A549 (cell line): ENCODE measurements at regions not wholly inside any gene's neighbourhood (a gene's known extent, or its start where the extent isn't known, plus 50 kb on each side); places are given as distances from the start of the nearest gene placed in this dataset.

Source experiments
- ATAC-seq, 2 experiments: fragments of 200-7000 bp in 1 of 2; fragments of >200 bp in 1 of 2; cut with Nextera tagmentation in 1 of 2; cut with Tn5 transposase in 1 of 2; 3 replicates each; pipeline versions ENCODE4 v1.8.0 to v1.9.1; 2018 to 2020; ENCODE audit warnings: mild to moderate bottlenecking in 1 of 2, moderate library complexity in 1 of 2
- CTCF ChIA-PET: fragments of 300-600 bp; sonication (Branson Sonifier 250); formaldehyde crosslinking; extraction: SDS; loops from one replicate; lab custom pipeline; 2021; ENCODE audit warnings: antibody characterized with exemption, inconsistent platforms; lab: Yijun Ruan, JAX
- POLR2A ChIA-PET: fragments of 350-600 bp; formaldehyde crosslinking; extraction: SDS; loops from one replicate; lab custom pipeline; 2021; ENCODE audit warnings: antibody characterized with exemption, inconsistent platforms; lab: Yijun Ruan, JAX
- DNase-seq, 2 experiments: peaks; one replicate each; pipeline versions ENCODE4 v3.0.0 to v3.0.0-alpha.2; 2011 to 2016; ENCODE audit warnings: low read depth in 1 of 2, low spot score in 1 of 2
- FAIRE-seq: peaks from 2 replicates; lab custom pipeline; 2011; peaks lifted over from hg19 to GRCh38; lab: Jason Lieb, UNC
- H3K27ac ChIP-seq, 2 experiments: fragments of >200 bp; sonication (Bioruptor Twin); formaldehyde crosslinking; 3 replicates each; pipeline ENCODE4 v1.5.1; 2016 to 2017
- H3K4me1 ChIP-seq: fragments of >200 bp; sonication (Bioruptor Twin); formaldehyde crosslinking; 3 replicates; pipeline ENCODE4 v1.6.1; 2016
- H3K4me2 ChIP-seq: fragments of >200 bp; sonication (Bioruptor Twin); formaldehyde crosslinking; 3 replicates; pipeline ENCODE4 v1.6.1; 2016
- H3K4me3 ChIP-seq: fragments of >200 bp; sonication (Bioruptor Twin); formaldehyde crosslinking; 3 replicates; pipeline ENCODE4 v1.5.1; 2016
- H3K9me3 ChIP-seq: fragments of >200 bp; sonication (Bioruptor Twin); formaldehyde crosslinking; 3 replicates; pipeline ENCODE4 v1.6.1; 2016
- BHLHE40 ChIP-seq: IDR thresholded peaks from 2 replicates; pipeline ENCODE4 v1.6.1; 2012; ENCODE audit warnings: low read depth, low read length, inconsistent platforms
- CEBPB ChIP-seq, 2 experiments: fragments of >200 bp in 1 of 2; sonication (Bioruptor Twin) in 1 of 2; formaldehyde crosslinking in 1 of 2; IDR thresholded peaks; 2 replicates each; pipeline ENCODE4 v1.6.1; 2012 to 2016
- EHF ChIP-seq: fragments of 250-450 bp; sonication (Bioruptor Pico); IDR thresholded peaks from 2 replicates; pipeline ENCODE4 v1.5.0; 2020; ENCODE audit warnings: mild to moderate bottlenecking
- EHMT2 ChIP-seq: fragments of 200-600 bp; sonication (generic); IDR thresholded peaks from 2 replicates; pipeline ENCODE4 v1.6.1; 2016; ENCODE audit warnings: antibody characterized with exemption, low read depth, mild to moderate bottlenecking, moderate library complexity
- EP300 ChIP-seq, 2 experiments: fragments of >200 bp; sonication (Bioruptor Twin); formaldehyde crosslinking; IDR thresholded peaks; 2 replicates in 1 of 2; 3 replicates in 1 of 2; pipeline ENCODE4 v1.6.1; 2016 to 2017
- FOSL2 ChIP-seq, 2 experiments: fragments of 450-650 bp in 1 of 2; fragments of >200 bp in 1 of 2; sonication (Bioruptor Twin) in 1 of 2; formaldehyde crosslinking; IDR thresholded peaks; 2 replicates each; pipeline versions ENCODE4 v1.5.0 to v1.6.1; 2016 to 2020; ENCODE audit warnings: mild to moderate bottlenecking in 1 of 2, moderate library complexity in 1 of 2
- GATA3 ChIP-seq: IDR thresholded peaks from 2 replicates; pipeline ENCODE4 v1.6.1; 2012; ENCODE audit warnings: borderline replicate concordance
- HOXB13 ChIP-seq: fragments of 250-450 bp; sonication (Bioruptor Pico); IDR thresholded peaks from 2 replicates; pipeline ENCODE4 v1.5.0; 2020; ENCODE audit warnings: low read depth, mild to moderate bottlenecking, moderate library complexity
- KDM1A ChIP-seq: fragments of 200-600 bp; sonication (generic); IDR thresholded peaks from 2 replicates; pipeline ENCODE4 v1.6.1; 2016; ENCODE audit warnings: low read depth, mild to moderate bottlenecking
- POLR2AphosphoS2 ChIP-seq: conservative IDR thresholded peaks from 2 replicates; pipeline ENCODE4 v1.6.1; 2012; ENCODE audit warnings: low read length, improper control_type of control experiment, inconsistent platforms
- RARB ChIP-seq: fragments of 250-450 bp; sonication (Bioruptor Pico); IDR thresholded peaks from 2 replicates; pipeline ENCODE4 v1.8.0; 2021; ENCODE audit warnings: mild to moderate bottlenecking, moderate library complexity
- RFX5 ChIP-seq: fragments of 450-650 bp; IDR thresholded peaks from 2 replicates; pipeline ENCODE4 v1.7.1; 2014; ENCODE audit warnings: antibody characterized with exemption, mild to moderate bottlenecking, moderate library complexity
- TFCP2L1 ChIP-seq: fragments of 250-450 bp; sonication (Bioruptor Pico); IDR thresholded peaks from 2 replicates; pipeline ENCODE4 v1.5.0; 2021; ENCODE audit warnings: mild to moderate bottlenecking
- ZFP36 ChIP-seq: fragments of 450-650 bp; IDR thresholded peaks from 2 replicates; pipeline ENCODE4 v1.6.1; 2014; ENCODE audit warnings: borderline replicate concordance; ENCODE audit not compliant: partially characterized antibody
- ZNF302 ChIP-seq: fragments of 250-450 bp; sonication (Bioruptor Pico); IDR thresholded peaks from 2 replicates; pipeline ENCODE4 v1.9.0; 2021; ENCODE audit warnings: inconsistent platforms, mild to moderate bottlenecking, moderate library complexity
- WGBS: methylation state at CpG from one replicate; pipeline ENCODE4 v1.1.6; 2017; ENCODE audit errors: missing lambda C conversion rate; 5-methylcytosine and 5-hydroxymethylcytosine counted together
- TF ChIP-seq, protein P1 (sequence below): fragments of >200 bp; sonication (Bioruptor Twin); formaldehyde crosslinking; IDR thresholded peaks from 2 replicates; pipeline ENCODE4 v1.6.1; 2016
- TF ChIP-seq, protein P2 (sequence below): fragments of >200 bp; sonication (Bioruptor Twin); formaldehyde crosslinking; IDR thresholded peaks from 3 replicates; pipeline ENCODE4 v1.5.1; 2016
- TF ChIP-seq, protein P3 (sequence below): fragments of >200 bp; sonication (Bioruptor Twin); formaldehyde crosslinking; IDR thresholded peaks from 3 replicates; pipeline ENCODE4 v1.6.1; 2016

DNA sequence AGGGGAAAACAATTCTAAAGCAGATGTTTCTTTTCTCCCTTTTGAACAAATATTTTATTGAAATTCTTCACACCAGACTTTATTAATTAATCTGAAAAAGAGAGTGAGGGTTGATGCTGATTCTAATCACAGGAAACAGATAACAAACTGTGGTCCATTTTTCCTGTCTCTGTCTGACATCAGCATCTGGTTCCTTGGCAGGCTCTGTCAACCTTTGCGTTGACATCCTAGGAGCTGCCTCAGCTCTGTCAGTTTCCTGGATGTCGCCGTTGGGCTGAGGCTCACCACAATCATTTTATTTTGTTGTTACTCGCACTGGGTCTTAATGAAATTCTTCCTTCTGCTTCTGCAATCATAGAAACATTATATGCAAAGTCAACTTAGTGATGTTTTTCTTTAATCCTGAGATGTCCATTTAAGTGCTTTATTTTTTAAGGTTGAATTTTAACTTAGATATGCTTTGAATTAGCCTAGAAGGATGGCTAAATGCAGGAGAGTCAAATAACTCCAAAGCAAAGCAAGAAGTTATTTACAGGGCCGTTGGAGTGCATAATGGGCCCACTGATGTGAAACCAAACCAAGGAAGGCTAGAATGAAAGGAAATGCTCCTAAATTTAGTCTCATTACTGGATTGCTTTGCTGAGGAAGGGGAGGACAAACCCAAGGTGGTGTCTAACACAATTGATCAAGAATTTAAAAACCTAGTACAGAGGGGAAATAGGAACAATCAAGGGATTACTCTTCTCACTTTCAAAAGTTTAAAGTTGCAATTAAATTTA, 542.4 kb downstream of the FLRT2 start:
- Histone ChIP-seq H3K4me2 (no peak overlapping the region), H3K4me3 (no peak overlapping the region), H3K4me1 (no peaks in the 10 kb centered on the region), H3K9me3 (no peaks in the 10 kb centered on the region), H3K27ac (no peak overlapping the region)
- no peak for ATAC-seq
- CTCF ChIA-PET: no interaction called here
- POLR2A ChIA-PET: no interaction called here
- FAIRE-seq: no peak
- 7% methylated on average over 5 of the region's 5 CpGs for WGBS
- no peak for DNase-seq
- TF ChIP-seq FOSL2 (IDR thresholded peaks at IDR 0.05) (no peak), FOSL2 (CRISPR knock-in tag; IDR thresholded peaks at IDR 0.05) (no peak), HOXB13 (no peak), EP300 (IDR thresholded peaks at IDR 0.05) (no peak), KDM1A (no peak), RFX5 (no peak), ZNF302 (CRISPR knock-in tag) (no peak), ZFP36 (no peak), GATA3 (no peak), TFCP2L1 (CRISPR knock-in tag) (no peak), BHLHE40 (no peak), EHMT2 (no peak), CEBPB (IDR thresholded peaks at IDR 0.05) (no peak)
- TF ChIP-seq, protein P1, sequence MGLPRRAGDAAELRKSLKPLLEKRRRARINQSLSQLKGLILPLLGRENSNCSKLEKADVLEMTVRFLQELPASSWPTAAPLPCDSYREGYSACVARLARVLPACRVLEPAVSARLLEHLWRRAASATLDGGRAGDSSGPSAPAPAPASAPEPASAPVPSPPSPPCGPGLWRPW: no peak
- TF ChIP-seq, protein P2, sequence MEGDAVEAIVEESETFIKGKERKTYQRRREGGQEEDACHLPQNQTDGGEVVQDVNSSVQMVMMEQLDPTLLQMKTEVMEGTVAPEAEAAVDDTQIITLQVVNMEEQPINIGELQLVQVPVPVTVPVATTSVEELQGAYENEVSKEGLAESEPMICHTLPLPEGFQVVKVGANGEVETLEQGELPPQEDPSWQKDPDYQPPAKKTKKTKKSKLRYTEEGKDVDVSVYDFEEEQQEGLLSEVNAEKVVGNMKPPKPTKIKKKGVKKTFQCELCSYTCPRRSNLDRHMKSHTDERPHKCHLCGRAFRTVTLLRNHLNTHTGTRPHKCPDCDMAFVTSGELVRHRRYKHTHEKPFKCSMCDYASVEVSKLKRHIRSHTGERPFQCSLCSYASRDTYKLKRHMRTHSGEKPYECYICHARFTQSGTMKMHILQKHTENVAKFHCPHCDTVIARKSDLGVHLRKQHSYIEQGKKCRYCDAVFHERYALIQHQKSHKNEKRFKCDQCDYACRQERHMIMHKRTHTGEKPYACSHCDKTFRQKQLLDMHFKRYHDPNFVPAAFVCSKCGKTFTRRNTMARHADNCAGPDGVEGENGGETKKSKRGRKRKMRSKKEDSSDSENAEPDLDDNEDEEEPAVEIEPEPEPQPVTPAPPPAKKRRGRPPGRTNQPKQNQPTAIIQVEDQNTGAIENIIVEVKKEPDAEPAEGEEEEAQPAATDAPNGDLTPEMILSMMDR: no peak
- TF ChIP-seq, protein P3, sequence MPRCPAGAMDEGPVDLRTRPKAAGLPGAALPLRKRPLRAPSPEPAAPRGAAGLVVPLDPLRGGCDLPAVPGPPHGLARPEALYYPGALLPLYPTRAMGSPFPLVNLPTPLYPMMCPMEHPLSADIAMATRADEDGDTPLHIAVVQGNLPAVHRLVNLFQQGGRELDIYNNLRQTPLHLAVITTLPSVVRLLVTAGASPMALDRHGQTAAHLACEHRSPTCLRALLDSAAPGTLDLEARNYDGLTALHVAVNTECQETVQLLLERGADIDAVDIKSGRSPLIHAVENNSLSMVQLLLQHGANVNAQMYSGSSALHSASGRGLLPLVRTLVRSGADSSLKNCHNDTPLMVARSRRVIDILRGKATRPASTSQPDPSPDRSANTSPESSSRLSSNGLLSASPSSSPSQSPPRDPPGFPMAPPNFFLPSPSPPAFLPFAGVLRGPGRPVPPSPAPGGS: no peak

DNA sequence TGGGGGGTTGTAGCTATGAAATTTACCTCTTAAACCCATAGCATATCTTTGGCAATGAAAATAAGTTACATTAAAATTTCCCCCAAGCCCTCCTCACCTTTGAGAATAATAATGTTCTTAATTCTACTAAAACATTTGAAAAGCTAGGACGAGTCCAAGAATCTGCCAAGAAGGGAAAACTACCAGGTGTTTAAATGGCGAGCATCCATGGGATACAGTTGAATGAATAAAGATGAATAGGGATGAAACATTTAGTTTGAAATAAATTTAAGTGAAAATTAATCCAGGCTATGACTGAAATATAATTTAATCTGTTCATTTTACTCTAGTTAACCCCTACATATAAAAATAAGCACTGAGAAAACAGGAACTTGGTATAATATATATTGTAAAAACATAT, 536.7 kb downstream of the FLRT2 start:
- ChIA-PET CTCF (no interaction called here), POLR2A (no interaction called here)
- DNase-seq (no peak), ATAC-seq (no peak), FAIRE-seq (no peak)
- 0% methylated on average over 2 of the region's 2 CpGs for WGBS
- Histone ChIP-seq H3K4me2 (no peak overlapping the region), H3K4me1 (no peaks in the 10 kb centered on the region), H3K4me3 (no peak overlapping the region), H3K27ac (no peak overlapping the region), H3K9me3 (no peaks in the 10 kb centered on the region)
- TF ChIP-seq, protein P2: no peak
- TF ChIP-seq POLR2AphosphoS2: no peak
- TF ChIP-seq RFX5: no peak
- no peak for TF ChIP-seq EHF (CRISPR knock-in tag)
- no peak for TF ChIP-seq HOXB13
- TF ChIP-seq RARB (CRISPR knock-in tag): no peak
